ENCODE measurements at regions not wholly inside any gene's neighbourhood (a gene's known extent, or its start where the extent isn't known, plus 50 kb on each side); places are given as distances from the start of the nearest gene placed in this dataset.

- H3K36me3 ChIP-seq, result no peaks in the 10 kb centered on the region
- H3K4me3 ChIP-seq, result no peak overlapping the region
- DNase-seq (ENCODE audit: low read depth in 1 of 2, low spot score in 1 of 2), result no peak
- H3K27me3 ChIP-seq, result no peaks in the 10 kb centered on the region
- H3K4me1 ChIP-seq (ENCODE audit: low read depth), result peaks cover 4% of the 10 kb centered on the region
- TF ChIP-seq, protein P1, sequence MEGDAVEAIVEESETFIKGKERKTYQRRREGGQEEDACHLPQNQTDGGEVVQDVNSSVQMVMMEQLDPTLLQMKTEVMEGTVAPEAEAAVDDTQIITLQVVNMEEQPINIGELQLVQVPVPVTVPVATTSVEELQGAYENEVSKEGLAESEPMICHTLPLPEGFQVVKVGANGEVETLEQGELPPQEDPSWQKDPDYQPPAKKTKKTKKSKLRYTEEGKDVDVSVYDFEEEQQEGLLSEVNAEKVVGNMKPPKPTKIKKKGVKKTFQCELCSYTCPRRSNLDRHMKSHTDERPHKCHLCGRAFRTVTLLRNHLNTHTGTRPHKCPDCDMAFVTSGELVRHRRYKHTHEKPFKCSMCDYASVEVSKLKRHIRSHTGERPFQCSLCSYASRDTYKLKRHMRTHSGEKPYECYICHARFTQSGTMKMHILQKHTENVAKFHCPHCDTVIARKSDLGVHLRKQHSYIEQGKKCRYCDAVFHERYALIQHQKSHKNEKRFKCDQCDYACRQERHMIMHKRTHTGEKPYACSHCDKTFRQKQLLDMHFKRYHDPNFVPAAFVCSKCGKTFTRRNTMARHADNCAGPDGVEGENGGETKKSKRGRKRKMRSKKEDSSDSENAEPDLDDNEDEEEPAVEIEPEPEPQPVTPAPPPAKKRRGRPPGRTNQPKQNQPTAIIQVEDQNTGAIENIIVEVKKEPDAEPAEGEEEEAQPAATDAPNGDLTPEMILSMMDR (IDR thresholded peaks at IDR 0.05; ENCODE audit: low read depth, low read length), result no peak
- no peak overlapping the region for H3K27ac ChIP-seq
- no peaks in the 10 kb centered on the region for H3K9me3 ChIP-seq (ENCODE audit: low read depth)
Observed at GRCh38 chr4:108529984-108530905, 90.1 kb upstream of the RPL34 start.

DNA sequence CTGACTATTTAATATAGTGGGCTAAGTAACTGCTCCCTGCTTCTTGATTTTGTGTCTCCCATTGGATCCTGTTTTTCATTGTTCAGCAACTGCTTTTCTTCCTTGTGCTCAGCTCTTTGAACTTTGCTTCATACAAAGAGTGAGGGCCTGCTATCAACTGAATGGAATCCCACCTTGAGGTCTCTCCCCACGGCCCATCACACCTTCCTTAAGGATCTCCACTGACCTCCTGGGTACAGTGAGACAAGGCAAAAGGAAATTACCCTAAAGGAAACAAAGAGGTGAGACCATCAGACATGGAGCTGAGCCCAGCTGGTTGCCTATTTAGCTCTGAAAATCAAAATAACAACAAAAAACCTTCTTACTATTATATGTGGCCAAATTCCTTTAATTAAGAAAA lies 91.3 kb upstream of the RPL34 start:
- Histone ChIP-seq H3K9me3 (ENCODE audit: low read depth) (no peaks in the 10 kb centered on the region), H3K27ac (no peak overlapping the region), H3K36me3 (no peaks in the 10 kb centered on the region), H3K4me3 (no peak overlapping the region), H3K27me3 (no peaks in the 10 kb centered on the region), H3K4me1 (ENCODE audit: low read depth) (peaks cover 4% of the 10 kb centered on the region)
- TF ChIP-seq, protein P1 (IDR thresholded peaks at IDR 0.05; ENCODE audit: low read depth, low read length), result no peak
- DNase-seq (ENCODE audit: low read depth in 1 of 2, low spot score in 1 of 2), result no peak

GRCh38 chr4:108527723-108528122 lies 92.7 kb upstream of the RPL34 start:
- Histone ChIP-seq H3K4me3 (no peak overlapping the region), H3K4me1 (ENCODE audit: low read depth) (no peaks in the 10 kb centered on the region), H3K9me3 (ENCODE audit: low read depth) (no peaks in the 10 kb centered on the region), H3K27ac (no peak overlapping the region), H3K27me3 (no peaks in the 10 kb centered on the region), H3K36me3 (no peaks in the 10 kb centered on the region)
- TF ChIP-seq, protein P1 (IDR thresholded peaks at IDR 0.05; ENCODE audit: low read depth, low read length), result no peak
- no peak for DNase-seq (ENCODE audit: low read depth in 1 of 2, low spot score in 1 of 2)

- H3K9me3 ChIP-seq (ENCODE audit: low read depth), result no peaks in the 10 kb centered on the region
- no peaks in the 10 kb centered on the region for H3K27me3 ChIP-seq
- TF ChIP-seq, protein P1 (IDR thresholded peaks at IDR 0.05; ENCODE audit: low read depth, low read length), result no peak
- no peaks in the 10 kb centered on the region for H3K36me3 ChIP-seq
- no peak overlapping the region for H3K27ac ChIP-seq
- no peaks in the 10 kb centered on the region for H3K4me1 ChIP-seq (ENCODE audit: low read depth)
- H3K4me3 ChIP-seq, result no peak overlapping the region
- no peak for DNase-seq (ENCODE audit: low read depth in 1 of 2, low spot score in 1 of 2)
Observed at GRCh38 chr4:108520807-108521206, 99.6 kb upstream of the RPL34 start.

- TF ChIP-seq, protein P1 (IDR thresholded peaks at IDR 0.05; ENCODE audit: low read depth, low read length), result no peak
Observed at GRCh38 chr4:108519911-108520601, 100.3 kb upstream of the RPL34 start.

More at GRCh38 chr4:108519911-108520601, 100.3 kb upstream of the RPL34 start:
- no peak overlapping the region for H3K4me3 ChIP-seq
- no peaks in the 10 kb centered on the region for H3K36me3 ChIP-seq
- H3K9me3 ChIP-seq (ENCODE audit: low read depth), result no peaks in the 10 kb centered on the region
- H3K4me1 ChIP-seq (ENCODE audit: low read depth), result no peaks in the 10 kb centered on the region
- H3K27me3 ChIP-seq, result no peaks in the 10 kb centered on the region
- no peak overlapping the region for H3K27ac ChIP-seq
- DNase-seq (ENCODE audit: low read depth in 1 of 2, low spot score in 1 of 2), result no peak

All from cardiac muscle cell (in vitro differentiated cells and primary cell).